GM21423 (cell line): ENCODE measurements at regions not wholly inside any gene's neighbourhood (a gene's known extent, or its start where the extent isn't known, plus 50 kb on each side); places are given as distances from the start of the nearest gene placed in this dataset.

Source experiments
- ATAC-seq: cut with Tn5 transposase; IDR thresholded peaks from one replicate; pipeline ENCODE4 v1.9.1; 2021; ENCODE audit warnings: mild to moderate bottlenecking, moderate library complexity; ENCODE audit not compliant: unreplicated experiment

DNA sequence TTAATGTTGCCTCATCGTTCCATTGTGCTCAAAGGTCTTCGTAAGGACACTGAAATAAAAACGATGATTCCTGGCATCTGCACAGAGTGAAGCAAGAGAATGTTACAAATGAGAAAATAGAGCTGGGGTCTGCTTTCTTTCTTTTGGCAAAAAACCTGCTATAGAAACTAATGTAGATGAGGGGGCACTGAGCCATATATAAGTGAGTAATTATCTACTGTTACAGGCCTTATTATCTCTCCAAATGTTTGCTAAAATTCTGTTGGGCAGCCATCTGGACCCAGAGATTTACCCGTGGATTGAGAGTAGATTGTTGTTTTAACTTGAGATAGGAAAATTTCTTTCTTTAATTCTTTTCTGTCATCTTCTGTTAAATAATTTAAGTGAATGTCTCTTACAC lies 472.5 kb upstream of the PIK3C3 start:
- ATAC-seq: no peak

DNA sequence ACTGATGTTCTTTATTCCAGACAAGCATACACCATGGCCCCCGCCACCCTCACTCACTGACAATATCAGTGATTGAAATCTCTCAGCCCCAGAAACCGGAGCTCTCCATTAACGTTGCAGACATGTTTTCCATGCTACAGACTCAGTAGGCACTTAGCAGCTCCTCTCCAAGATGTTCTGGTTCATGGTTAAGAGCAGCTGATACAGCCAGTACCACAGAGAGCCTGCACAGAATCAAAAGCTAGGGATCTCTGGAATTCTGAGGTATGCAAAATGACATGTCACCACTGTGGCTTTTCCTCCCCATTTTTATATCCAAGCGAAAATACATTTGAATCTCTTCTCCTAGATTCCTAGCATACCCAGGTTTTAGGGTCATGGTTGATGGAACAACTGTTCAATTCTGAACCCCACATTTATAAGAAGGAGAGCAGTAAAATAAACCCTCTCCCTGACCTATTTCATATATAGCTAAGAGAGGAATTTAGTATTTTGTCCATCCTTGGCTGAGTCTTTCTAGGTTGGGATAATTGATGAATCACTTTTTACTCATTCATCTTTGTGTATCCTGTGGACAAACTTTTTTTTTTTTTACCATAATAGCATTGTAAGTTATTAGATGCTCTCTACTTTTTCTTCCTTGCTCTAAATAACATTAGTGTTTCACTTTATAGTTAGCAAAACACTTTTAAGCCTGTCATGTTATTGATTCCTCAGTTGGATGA lies 488.4 kb upstream of the PIK3C3 start:
- ATAC-seq: no peak

DNA sequence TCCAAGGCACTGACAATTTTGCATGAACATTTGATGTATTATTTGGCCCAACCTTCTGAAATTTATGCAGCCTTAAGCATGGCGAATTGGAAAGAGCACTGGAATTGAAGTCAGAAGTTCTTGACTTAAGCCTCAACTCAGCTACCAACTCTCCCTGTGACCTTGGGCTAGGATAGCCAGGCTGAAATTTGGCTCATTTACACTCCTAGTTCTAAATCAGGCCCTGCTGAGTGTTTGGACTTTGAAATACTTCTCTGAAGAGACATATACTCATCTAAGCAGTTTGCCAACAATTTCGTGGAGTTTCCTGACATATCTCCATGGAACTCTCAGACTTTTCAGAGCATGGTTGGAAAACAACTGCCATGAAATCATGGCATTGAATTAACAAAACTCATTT lies 489.6 kb upstream of the PIK3C3 start:
- no peak for ATAC-seq

DNA sequence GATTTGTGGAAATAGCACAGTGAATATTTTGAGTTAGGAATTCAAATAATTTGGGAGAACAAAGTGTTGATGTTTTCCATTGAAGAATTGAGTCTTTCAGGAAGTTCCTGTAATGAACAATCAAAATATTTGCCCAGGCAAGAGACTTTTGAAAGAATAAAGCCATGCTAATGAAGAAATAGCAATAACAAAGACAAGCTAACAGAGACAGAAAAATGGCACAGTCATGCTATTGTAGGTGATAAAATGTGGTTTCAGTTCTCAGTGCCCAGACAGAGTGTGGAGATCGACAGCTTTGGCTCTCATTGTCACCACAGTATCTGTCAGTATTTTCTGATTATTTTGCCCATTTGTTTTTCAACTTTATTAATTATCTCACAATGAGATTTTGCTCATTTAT lies 490.8 kb upstream of the PIK3C3 start:
- no peak for ATAC-seq

DNA sequence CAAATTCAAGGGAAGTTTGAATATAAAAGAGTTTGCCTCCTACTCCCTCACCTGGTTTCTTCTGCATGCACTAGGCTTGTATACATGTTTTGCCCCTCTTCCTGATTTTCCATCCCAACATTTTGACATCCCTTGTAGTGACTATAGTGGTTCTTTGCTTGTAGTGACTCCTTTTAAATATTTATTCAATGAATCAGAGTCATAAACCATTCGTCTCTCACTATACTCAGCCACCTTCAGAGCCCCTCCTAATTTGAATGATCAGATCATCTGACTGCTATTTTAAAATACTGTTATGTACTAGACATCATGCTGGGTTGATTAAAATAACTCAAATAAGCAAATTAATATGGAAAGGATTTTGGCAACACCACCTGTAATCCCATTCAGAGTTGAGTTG lies 492.1 kb upstream of the PIK3C3 start:
- no peak for ATAC-seq

DNA sequence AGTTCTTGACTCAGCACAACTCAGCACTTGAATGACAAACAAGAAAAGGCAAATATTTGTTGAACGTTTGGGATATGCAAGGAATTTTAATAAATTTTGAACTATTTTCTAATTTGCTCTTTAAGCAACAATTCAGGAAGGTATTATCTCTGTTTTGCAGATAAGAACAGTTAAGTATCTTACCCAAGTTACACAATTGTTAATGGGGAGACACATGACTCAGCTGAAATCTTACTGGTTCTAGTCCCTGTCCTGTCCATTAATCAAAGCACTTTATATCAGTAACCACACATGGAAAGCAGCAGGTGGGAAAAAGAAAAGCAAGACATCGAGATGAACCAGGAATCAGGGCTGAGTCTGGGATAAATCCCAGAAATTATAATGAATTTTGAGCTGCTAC lies 493.9 kb upstream of the PIK3C3 start:
- ATAC-seq: no peak

DNA sequence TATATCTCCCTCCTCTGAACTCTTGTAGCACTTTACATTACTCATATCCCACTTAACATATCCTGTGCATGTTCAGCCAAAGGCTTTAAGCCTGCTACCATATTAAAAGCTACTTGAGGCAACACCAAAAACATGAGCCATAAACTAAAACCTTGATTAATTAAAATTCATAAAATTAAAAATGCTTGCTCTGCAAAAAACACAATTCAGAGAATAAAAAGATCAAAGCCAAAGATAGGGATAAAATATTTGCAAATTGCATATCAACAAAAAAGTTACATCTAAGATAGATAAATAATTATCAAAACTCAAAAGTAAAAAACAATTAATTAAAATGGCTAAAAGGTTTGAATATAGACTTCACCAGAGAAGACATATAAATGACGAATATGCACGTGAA lies 495.4 kb upstream of the PIK3C3 start:
- ATAC-seq: no peak

DNA sequence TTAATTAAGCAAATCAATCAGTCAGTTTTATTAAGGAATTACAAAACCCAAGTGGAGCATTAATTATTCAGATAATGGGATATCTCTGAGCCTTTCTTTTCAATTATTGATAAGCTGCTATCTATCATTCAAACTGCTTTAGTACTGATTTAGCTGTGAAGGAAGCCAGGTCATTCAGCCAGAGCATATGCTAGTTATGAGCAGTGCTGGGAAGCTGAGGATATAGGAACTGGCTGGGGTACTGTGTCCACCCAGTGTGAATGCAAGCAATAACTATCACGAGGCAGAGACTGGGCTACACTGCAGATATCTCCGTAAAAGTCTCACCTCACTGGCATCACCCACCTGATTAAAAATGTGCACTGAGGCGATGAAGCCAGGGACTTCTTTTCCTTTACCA lies 496.7 kb upstream of the PIK3C3 start:
- no peak for ATAC-seq

DNA sequence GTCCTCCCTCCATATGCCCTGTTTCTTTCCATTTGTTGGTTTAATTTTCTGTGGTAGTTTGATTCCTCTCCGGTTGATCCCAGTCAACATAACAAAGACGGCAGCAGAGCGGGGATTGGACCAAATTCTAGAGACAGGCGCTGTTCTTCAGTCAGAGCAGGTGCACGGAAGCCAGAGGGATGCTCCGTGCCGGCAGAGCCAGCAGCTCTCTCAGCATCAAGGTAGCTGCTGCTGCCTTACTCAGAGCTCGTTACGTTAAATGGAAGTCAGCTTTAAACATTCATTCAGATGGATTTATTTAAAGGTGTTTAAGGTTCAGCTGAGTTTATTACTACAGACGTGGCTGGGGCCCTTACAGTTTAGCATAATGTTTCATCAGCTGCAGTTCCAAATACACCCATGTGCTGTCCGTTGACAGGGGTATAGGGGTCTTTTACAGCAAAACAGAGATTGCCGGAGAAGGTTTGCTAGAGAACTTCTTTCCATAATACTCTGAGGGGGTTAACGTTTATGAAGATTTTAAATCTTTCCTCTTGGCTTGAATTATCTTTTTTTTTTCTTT lies 497.2 kb upstream of the PIK3C3 start:
- no peak for ATAC-seq

DNA sequence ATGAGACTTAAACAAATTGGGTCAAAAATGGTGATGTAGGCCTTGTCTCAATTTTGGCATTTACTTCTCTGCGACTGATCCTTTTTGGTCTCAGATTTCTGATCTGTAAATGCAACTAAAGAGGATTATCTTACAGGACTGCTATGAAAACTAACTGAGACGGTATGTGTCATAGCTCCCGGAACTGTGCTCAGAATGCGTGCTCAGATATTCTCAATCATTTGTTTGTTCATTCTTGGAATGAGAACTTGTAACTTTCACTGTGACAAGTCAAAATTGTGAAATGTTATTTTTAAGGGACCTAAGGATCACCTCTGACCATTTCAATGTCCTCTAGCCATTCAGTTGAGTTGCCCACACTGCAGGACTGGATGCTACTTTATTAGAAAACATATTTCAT lies 498.2 kb upstream of the PIK3C3 start:
- no peak for ATAC-seq

DNA sequence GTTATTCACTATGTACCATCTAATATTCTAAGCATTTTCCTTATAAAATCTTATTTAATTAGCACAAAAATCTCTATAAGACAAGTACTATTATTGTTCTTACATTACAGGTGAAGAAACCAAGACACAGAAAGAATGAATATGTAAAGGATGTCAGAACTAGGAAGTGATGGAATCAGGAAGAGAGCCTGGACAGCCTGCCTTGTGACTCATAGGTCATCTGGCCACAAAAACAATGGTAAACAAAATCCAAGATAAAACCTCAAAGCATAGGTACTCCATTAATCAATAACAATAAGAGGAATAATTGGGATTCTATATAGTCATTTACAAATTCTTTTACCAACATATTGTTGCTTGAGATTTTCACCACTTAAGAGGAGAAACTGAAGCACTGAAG lies 505.4 kb upstream of the PIK3C3 start:
- no peak for ATAC-seq

DNA sequence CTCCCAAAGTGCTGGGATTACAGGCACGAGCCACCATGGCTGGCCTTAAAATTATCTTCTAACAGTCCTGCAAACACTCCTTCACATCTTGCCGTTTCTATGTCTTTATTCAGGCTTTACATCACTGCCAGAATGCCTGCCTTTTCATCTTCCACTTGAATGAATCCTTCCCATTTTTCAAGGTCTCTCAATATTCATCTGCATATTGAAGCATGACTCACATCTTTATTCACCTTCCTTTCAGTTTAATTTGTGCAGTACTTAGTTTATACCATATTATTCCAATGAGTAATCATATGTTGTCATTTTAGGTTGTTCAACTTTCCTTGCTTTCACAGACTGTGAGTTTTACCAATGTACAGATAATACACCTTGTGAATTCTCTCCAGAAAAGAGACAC lies 510.1 kb upstream of the PIK3C3 start:
- ATAC-seq: no peak

DNA sequence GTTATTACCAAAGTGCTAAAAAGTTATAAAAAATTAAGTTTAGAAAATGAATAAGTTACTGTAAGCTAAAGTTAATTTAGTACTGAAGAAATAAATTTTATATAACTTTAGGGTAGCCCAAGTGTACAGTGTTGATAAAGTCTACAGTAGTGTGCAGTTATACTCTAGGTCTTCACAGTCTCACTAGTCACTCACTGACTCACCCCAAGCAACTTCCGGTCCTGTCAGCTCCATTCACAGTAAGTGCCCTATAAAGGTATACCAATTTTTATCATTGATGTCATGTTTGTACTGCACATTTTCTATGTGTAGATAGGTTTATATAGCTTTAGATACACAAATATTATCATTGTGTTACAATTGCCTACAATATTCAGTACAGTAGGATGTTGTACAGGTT lies 518.3 kb upstream of the PIK3C3 start:
- ATAC-seq: no peak

DNA sequence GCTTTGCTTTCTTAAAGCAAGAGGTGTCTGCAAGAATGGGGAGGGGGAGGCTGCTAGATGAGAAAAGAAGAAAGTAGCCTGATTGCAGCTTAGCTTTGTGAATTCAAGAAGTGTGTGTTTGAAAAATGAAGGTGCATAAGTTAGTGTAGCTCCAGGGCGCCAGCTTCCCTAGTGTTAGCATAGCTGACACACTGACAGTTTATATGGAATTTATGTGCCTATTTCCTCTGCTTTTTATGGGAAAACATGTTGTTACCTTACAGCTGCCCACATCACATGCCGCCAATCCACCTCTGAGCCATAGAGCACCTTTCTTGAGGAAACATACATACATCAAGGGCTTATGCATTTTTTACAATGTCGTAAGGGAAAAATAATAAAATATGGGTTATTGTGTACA lies 536.4 kb upstream of the PIK3C3 start:
- ATAC-seq: no peak

DNA sequence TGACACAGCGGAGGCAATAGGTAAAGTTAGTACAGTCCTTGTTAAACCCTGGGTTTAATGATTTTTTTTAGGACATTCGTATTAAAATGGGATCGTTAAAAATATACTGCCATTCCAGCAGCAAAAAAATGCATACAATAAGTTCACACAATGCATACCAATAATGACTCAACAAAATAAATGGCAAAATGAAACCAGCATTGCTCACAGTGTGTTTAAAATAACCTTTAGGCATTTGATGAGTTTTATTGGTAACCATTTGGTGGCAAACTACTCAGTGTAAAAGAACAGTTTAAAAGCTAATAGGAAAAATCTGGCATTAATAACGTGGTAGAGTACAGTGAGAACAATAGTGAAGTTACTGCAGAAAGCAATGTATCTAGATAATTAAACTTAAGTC lies 539.0 kb upstream of the PIK3C3 start:
- ATAC-seq: no peak

DNA sequence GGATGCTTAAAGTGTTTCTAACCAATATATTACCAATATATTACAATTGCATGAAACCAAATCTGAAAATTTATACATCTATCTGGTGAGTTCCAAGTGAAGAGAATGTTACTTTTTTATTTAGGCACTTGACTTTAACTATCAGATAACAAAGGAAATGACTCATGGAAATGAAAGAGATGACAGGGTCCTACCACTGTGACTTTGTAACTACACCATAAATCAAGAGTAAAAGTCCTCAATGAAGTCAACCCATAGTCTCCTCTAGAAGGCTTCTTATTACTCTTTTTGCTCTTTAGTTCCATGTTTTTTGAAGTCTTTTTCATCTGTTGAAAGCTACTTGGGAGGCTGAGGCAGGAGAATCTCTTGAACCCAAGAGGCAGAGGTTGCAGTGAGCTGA lies 545.0 kb upstream of the PIK3C3 start:
- ATAC-seq: no peak

DNA sequence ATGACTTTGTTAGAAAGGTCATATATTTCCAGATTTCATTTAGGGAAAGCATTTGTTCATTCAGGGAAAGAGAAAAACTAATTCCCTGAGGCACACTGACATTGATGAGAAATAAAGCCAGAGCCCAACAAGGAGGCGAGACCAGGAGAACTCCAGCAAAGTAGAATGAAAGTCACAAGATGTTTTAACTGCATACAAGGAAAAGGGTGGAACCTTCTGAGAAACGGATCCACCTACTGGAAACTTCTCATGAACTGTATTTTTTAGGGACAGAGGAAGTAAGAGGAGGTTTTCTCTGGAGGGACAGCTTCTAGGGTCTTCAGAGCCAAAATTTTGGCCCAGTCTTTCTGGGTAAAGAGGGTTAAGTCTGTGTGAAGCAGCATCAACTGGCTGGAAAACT lies 548.2 kb upstream of the PIK3C3 start:
- ATAC-seq: no peak

DNA sequence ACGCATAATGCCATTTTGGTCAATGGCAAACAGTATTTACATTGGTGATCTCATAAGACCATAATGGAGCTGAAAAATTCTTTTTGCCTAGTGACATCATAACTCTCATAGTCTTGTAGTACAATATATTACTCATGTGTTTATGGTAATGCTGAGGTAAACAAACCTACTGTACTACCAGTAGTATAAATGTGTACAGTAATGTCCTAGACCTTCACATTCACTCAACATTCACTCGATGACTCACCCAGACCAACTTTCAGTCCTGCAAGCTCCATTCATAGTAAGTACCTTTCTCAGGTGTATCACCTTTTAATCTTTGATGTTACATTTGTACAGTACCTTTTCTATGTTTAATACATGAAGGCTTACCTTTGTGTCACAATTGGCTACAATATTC lies 558.2 kb upstream of the PIK3C3 start:
- ATAC-seq: no peak

DNA sequence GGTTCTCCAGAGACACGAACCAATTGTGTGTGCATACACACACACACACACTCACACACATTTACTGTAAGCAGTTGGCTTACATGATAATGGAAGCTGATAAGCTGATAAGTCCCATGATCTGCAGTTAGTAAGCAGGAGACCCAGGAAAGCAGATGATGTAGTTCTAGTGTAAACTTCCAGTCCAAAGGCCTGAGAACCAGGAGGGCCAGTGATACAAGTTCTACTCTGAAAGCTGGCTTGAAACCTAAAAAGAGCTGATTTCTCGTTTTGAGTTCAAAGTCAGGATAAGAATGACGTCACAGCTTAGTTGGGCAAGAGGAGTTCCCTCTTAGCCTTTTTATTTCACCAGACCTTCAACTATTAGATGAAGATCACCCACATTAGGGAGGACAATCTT lies 558.8 kb upstream of the PIK3C3 start:
- no peak for ATAC-seq

DNA sequence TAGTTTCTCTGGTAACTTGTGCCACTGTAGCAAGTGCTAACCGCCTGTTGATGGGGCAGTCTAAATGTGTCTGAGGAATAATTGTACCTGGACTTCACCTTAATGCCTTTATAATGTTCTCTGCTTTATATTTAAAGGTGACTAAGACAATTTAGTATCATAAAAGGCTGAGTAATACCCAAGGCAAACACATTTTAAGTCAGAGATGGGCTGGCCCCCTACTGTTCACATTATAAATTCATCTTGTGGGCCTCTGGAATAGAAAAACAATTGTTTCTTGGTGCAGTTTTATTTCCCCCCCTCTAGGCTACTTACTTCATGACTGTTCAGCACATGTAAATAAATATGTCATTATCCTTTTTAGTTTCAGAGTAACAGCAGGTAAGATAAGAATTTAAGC lies 559.3 kb upstream of the PIK3C3 start:
- ATAC-seq: no peak

DNA sequence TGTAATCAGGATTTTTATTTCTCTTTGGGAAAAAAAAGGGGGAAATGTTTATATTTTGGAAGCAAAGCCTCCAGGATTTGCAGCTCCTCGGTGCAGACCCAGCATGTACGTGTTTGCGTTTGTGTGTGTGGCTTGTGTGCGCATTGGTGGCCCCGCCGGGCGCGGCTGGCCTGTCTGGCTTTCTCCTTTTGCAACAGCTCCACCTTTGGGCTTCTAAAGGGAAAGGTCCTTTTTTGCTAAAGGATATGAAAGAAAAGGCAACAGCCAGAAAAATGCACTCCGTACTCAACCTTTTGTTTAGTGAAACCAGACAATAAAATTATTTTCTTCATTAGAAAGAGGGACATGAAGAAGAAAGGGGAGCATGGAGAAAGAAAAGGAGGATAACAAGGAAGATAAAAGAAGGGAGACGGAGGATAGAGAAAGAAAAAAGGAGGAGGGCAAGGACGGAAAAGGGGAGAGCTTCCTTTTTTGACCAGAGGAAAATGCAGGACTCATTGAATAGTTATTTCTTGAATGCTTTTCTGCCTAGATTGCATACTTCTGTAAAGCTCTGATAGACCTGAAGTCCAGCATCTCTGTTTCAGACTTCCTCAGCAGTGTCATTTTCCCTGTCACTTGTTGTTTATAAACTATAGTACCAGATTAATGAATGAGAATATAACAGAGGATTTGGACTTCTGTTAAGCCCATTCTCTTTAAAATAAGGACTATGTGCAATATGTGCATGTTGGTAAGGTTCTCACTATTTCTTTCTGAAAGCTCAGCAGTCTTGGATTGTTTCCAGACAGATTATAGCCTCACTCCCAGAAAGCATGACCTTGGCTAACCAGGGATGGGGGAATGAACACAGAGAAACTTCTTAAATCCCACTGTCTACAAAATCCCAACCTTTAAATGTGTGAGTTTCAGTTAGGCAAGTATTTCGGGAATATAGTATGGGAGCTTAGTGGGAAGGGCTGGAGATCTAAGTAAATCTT lies 563.1 kb upstream of the PIK3C3 start:
- no peak for ATAC-seq

DNA sequence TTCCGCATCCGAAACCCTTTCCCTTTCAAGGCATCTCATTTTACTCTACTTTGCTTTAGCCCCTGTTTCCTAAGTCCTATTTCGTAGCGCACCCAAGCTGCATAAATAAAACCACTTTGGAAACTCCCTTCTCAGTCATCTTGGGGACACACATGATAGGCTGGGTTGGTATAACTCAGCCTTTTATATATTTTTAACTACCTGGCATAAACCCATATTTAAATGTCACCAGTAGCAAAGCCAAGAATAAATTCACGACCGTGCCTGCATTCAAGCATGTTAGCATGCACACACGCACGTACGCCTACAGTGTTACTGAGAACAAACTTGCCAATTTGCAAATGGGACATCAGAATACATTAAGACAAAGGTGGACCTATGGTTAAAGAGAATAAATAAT lies 564.7 kb upstream of the PIK3C3 start:
- ATAC-seq: no peak
